GM23248 (cell line): ENCODE measurements at regions not wholly inside any gene's neighbourhood (a gene's known extent, or its start where the extent isn't known, plus 50 kb on each side); places are given as distances from the start of the nearest gene placed in this dataset.

ENCODE experiments used
- EZH2 ChIP-seq: fragments of 200-600 bp; sonication (generic); IDR thresholded peaks from 2 replicates; pipeline ENCODE4 v1.6.1; 2018; ENCODE audit warnings: antibody characterized with exemption, mild to moderate bottlenecking; ENCODE audit not compliant: insufficient read depth, poor library complexity, severe bottlenecking
- EZH2phosphoT487 ChIP-seq: fragments of 200-600 bp; sonication (generic); IDR thresholded peaks from 2 replicates; pipeline ENCODE4 v1.6.1; 2018; ENCODE audit warnings: antibody characterized with exemption, moderate library complexity, mild to moderate bottlenecking, low read depth; ENCODE audit not compliant: insufficient read depth

DNA sequence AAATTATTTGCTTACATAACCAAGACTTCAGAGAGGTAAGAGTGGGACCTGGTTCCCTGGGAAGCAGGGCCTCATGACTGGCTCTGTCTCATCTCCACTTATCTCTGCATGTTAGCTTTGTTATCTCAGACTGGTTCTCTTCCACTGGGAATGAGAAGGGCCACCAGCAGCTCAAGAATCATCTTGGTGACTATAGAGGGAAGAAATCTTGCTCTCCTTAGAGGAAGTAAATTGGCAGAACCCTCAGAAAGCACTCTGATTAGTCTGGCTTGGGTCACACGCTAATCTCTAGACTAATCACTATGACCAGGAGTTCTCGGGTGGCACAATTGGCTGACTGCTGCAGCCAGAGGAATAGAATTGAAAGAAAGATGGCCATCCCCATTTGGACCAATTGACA lies 110.8 kb upstream of the KRAS start:
- TF ChIP-seq EZH2phosphoT487: no peak
- no peak for TF ChIP-seq EZH2
